Esophagus muscularis mucosa (tissue), 3 donors: ENCODE measurements at regions not wholly inside any gene's neighbourhood (a gene's known extent, or its start where the extent isn't known, plus 50 kb on each side); places are given as distances from the start of the nearest gene placed in this dataset.

Experiments
- CTCF ChIP-seq, 3 experiments: fragments of 200-600 bp in 2 of 3; fragments of 450-650 bp in 1 of 3; sonication (generic) in 2 of 3; IDR thresholded peaks; one replicate each; pipeline ENCODE4 v1.5.1; 2017 to 2019; ENCODE audit warnings: antibody characterized with exemption in 3 of 3, mild to moderate bottlenecking in 2 of 3, moderate library complexity in 1 of 3
- POLR2AphosphoS5 ChIP-seq, 2 donors: sonication (generic); formaldehyde crosslinking; IDR thresholded peaks; one replicate each; pipeline ENCODE4 v1.6.1; 2017; ENCODE audit warnings: antibody characterized with exemption in 2 of 2

GRCh38 chr12:107992870-107993451 is 136.1 kb upstream of the WSCD2 start:
- TF ChIP-seq CTCF (IDR thresholded peaks at IDR 0.05), result peak in 2 of 3 experiments; percentile 10 to 39
- no peak for TF ChIP-seq POLR2AphosphoS5 (IDR thresholded peaks at IDR 0.05)
